ENCODE measurements at regions not wholly inside any gene's neighbourhood (a gene's known extent, or its start where the extent isn't known, plus 50 kb on each side); places are given as distances from the start of the nearest gene placed in this dataset.
"Not testable (repeated sequence)": the region's sequence is repeated elsewhere in the genome, so short reads cannot be mapped to it uniquely, and the experiment has no call there.

DNA sequence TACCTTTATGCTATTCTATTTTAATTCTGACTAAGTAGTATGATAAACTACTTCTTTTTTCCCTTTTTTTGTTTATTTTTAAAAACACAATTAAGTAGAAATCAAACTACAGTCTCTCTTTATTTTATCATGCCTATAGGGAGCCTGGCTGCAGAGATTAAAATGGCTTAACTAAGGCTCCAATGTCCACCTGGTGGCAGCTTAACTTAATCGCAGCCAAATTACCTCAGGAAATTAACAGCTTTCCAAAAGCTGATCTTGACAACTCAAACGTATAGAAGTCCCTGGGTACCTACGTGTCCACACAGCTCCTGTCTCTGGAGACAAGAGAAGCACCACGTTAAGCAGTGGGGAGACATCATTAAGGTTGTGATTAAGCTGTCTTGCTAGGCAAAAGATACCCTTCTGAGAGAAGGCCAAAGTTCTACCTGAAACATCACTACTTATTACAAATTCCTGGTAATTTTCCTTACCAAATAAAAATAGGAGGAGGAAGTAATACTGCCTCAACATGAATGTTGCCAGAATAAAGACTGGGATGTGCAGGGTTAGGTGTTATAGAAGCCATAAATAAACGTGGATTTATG is 63.2 kb upstream of the SNX19 start:
- no peak for DNase-seq (ENCODE audit: low spot score)
- intact Hi-C loops (cut with DNase I): no loop called here
- ATAC-seq: no peak

- ATAC-seq (no peak), DNase-seq (ENCODE audit: low spot score) (no peak)
- intact Hi-C loops (cut with DNase I): no loop called here
Measured at GRCh38 chr11:130980071-130980862, 64.0 kb upstream of the SNX19 start.

GRCh38 chr11:130984241-130984640 is 68.0 kb upstream of the SNX19 start:
- ATAC-seq; DNase-seq (ENCODE audit: low spot score); intact Hi-C loops (cut with DNase I): not testable (repeated sequence)

GRCh38 chr11:130992788-130993187 is 76.5 kb upstream of the SNX19 start:
- ATAC-seq (no peak), DNase-seq (ENCODE audit: low spot score) (no peak)
- intact Hi-C loops (cut with DNase I): no loop called here

DNA sequence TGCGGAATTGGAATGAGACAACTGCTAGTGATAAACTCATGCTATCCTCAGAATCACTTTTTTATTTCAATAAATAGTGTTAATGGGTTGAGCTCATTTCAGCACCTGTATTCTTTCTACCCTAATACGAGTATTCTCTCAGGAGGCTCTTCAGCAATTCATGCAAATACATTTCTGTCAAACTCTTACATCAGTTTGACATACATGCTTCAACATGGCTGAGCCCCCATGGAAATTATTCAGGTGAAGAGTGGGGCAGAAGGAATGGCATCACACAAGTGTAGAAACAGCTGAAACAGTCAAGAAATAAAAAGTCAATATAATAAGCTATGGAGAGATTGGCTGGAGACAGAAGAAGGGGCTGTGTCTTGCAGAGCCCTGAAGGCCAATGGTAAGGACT is 77.8 kb upstream of the SNX19 start:
- DNase-seq (ENCODE audit: low spot score) (no peak), ATAC-seq (no peak)
- intact Hi-C loops (cut with DNase I): no loop called here

GRCh38 chr11:130995266-130995665 is 79.0 kb upstream of the SNX19 start:
- intact Hi-C loops (cut with DNase I): no loop called here
- ATAC-seq: no peak

DNA sequence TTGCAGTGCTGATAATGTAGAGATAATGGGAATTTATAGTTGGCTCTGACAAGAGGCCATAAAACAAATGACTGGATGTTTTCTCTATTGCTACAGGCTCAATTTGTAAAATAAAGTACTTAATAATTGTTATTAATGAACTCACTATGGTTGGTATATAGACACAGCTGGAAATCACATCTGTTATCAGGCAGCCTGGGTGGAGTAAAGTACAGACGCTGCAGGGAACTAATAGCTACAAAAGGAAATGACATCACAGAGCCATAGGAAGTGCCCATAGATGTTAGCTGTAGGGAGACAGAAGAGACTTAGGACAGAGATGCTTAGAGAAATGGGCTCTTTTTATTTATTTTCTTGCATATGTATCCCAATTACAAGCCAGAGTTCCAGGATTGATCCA is 81.0 kb upstream of the SNX19 start:
- intact Hi-C loops (cut with DNase I): no loop called here
- DNase-seq (ENCODE audit: low spot score): no peak

More at GRCh38 chr11:130995266-130995665, 79.0 kb upstream of the SNX19 start:
- no peak for DNase-seq (ENCODE audit: low spot score)

GRCh38 chr11:130999086-130999485 is 82.8 kb upstream of the SNX19 start:
- intact Hi-C loops (cut with DNase I): no loop called here
- ATAC-seq (no peak), DNase-seq (ENCODE audit: low spot score) (no peak)

More for the DNA sequence above, 81.0 kb upstream of the SNX19 start:
- no peak for ATAC-seq

- ATAC-seq (no peak), DNase-seq (ENCODE audit: low spot score) (no peak)
- intact Hi-C loops (cut with DNase I): no loop called here
Measured at GRCh38 chr11:130999992-131000770, 83.9 kb upstream of the SNX19 start.

DNA sequence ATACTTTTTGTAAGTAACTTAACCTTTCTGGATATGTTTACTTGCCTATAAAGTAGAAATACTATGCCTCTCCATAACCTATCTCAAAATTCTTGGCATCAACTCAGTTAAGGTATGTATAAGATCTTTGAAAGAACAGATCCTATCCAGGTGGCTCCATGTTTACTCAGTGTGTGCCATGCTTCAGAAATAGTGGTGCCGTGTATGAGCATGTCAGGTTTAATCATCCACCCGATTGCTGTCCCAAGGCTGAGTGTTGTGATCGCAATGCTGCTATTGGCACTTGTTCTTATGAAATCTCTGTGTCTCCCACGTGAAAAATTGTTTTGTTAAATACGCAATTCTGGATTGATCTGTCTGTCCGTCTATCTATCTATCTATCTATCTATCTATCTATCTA is 85.9 kb upstream of the SNX19 start:
- DNase-seq (ENCODE audit: low spot score) (no peak), ATAC-seq (no peak)
- intact Hi-C loops (cut with DNase I): no loop called here

DNA sequence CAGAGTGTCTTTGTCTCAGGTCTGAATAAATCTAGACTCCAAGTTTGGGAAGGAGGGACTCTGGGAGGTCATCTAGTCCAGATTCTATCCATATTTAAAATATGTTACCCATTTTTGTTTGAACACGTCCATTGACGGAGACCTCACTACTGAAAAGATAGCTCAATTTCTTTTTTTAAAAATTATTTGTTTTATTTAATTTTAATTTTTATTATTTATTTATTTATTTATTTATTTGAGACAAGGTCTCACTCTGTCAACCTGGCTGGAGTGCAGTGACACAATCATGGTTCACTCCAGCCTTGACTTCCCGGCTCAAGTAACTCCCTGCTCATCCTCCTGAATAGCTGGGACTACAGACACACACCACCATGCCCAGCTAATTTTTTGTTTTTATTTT is 89.5 kb upstream of the SNX19 start:
- ATAC-seq (no peak), DNase-seq (ENCODE audit: low spot score) (no peak)
- intact Hi-C loops (cut with DNase I): no loop called here

- no peak for DNase-seq (ENCODE audit: low spot score)
- intact Hi-C loops (cut with DNase I): no loop called here
- ATAC-seq: no peak
Measured at GRCh38 chr11:131025020-131025419, 108.7 kb upstream of the SNX19 start.

- ATAC-seq (no peak), DNase-seq (ENCODE audit: low spot score) (no peak)
- intact Hi-C loops (cut with DNase I): no loop called here
Measured at GRCh38 chr11:131025421-131026125, 109.3 kb upstream of the SNX19 start.

DNA sequence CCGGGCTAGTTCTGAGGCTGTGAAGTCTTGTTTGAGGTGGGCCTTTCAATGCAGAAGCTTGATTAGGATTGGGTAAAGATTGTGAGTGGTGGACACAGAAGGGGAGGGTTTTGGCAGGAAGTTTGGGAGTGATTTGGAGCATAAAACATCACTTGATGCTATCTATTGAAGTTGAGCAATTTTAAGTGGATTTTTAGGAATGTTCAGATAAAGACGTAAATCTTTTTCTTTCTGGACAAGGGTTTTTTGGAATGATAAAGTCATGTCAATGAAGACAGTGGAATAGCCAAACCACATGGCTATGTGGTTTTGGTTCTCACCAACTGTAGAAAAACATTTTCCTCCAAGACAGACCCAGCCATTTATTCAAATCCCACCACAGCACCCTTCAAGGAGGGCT is 111.2 kb upstream of the SNX19 start:
- DNase-seq (ENCODE audit: low spot score) (no peak), ATAC-seq (no peak)
- intact Hi-C loops (cut with DNase I): no loop called here

DNA sequence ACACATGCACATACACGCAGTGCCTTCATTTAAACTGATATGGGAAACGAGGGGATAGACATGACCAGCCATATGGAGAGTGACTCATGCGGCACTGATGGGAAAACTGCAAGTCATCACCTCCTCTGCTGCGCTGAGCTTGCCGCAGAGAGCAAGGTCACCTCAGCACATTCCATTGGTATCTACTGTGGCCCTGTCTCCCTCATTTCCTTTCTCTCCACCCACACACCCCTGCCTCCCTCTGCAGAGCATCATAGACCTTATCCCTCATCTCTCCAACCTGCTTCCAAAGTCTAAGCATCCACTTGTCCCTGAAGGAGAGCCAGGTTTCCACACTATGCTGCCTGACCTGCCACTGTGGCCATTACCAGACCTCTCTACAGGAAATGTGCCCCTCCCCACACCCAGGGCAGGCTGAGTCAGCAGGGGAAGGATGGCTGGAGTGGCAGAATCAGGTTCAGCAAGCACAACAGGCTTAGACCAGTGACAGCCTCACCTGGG is 116.9 kb upstream of the SNX19 start:
- DNase-seq (ENCODE audit: low spot score): no peak
- no peak for ATAC-seq

DNA sequence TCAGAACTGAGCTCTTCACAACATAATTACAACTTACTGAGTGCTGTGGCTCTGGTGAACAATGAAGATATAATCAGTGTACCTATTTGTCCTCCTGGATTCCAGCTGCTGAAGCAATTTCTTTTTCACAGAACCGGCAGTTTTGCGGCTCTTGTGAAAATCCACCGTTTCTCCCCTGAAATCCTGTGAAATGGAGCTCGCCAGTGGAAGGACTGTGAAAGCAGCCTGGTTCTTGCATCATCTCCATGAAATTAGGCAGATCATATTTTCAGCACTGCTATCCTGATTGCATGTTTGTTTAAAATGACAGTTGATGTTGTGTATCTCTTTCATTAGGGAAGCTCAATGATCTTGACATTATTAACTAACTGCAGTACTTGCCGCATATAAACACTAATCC is 120.2 kb upstream of the SNX19 start:
- ATAC-seq (no peak), DNase-seq (ENCODE audit: low spot score) (no peak)
- intact Hi-C loops (cut with DNase I): no loop called here

More for the DNA sequence above, 116.9 kb upstream of the SNX19 start:
- intact Hi-C loops (cut with DNase I): no loop called here

- ATAC-seq: no peak
- intact Hi-C loops (cut with DNase I): no loop called here
- DNase-seq (ENCODE audit: low spot score): no peak
Measured at GRCh38 chr11:131037873-131038272, 121.6 kb upstream of the SNX19 start.

DNA sequence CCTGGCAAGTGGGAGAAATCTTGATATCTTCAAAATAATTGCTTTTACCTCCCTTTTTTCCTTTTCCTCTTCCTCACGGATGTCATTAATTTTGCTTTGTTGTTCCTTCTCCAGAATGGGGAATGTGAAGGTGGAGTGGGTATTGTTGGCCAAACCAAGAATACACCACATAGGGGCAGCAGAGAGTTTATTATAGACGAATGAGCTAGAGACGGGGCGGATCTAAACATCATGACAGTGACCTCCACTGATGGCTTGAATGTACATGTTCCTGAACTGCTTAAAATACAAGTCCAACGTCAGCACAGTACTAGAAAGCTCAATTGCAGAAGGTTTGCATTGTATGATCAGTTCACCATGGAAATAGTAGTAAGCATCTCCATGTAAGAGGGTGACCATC is 122.3 kb upstream of the SNX19 start:
- intact Hi-C loops (cut with DNase I): no loop called here
- DNase-seq (ENCODE audit: low spot score) (no peak), ATAC-seq (no peak)

DNA sequence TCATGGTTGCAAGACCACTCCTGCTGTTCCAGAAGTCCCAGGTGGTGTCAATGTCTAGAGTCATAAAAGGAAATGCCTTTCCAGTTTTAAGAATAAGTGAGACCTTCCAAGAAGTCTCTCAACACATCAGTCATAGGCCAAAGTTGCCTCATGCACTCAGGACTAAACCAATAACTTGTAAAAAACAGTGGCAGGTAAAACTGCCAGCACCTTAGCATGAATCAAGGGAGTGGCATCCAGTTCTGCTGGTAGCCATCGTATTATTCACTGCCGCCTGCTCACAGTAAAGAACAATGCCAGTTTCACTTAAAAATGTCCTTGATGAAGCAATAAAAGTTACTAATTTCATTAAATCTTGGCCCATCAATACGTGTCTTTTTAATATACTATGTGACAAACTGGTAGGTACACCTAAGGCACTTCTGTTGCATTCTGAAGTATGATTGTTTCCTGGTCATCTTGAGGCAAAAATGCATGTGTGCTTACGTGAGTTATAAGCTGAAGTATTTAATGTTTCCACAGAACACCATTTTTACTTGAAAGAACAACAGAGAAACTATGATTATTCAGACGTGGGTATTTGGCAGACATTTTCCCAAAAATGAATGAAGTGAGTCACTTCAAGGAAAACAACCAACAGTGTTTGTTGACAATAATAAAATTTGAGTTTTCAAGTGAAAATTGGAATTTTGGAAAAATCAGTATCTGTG is 125.2 kb upstream of the SNX19 start:
- ATAC-seq (no peak), DNase-seq (ENCODE audit: low spot score) (no peak)
- intact Hi-C loops (cut with DNase I): no loop called here

Data from sciatic nerve (tissue), 2 donors.